HG02973 (cell line): ENCODE measurements at regions not wholly inside any gene's neighbourhood (a gene's known extent, or its start where the extent isn't known, plus 50 kb on each side); places are given as distances from the start of the nearest gene placed in this dataset.
A peak's percentile ranks its signal among the peaks of the same experiment; 100 is the strongest.
"Not testable (repeated sequence)": the region's sequence is repeated elsewhere in the genome, so short reads cannot be mapped to it uniquely, and the experiment has no call there.

Source experiments
- ATAC-seq: cut with Tn5 transposase; IDR thresholded peaks from one replicate; pipeline ENCODE4 v1.9.1; 2021; ENCODE audit warnings: moderate library complexity; ENCODE audit not compliant: unreplicated experiment

DNA sequence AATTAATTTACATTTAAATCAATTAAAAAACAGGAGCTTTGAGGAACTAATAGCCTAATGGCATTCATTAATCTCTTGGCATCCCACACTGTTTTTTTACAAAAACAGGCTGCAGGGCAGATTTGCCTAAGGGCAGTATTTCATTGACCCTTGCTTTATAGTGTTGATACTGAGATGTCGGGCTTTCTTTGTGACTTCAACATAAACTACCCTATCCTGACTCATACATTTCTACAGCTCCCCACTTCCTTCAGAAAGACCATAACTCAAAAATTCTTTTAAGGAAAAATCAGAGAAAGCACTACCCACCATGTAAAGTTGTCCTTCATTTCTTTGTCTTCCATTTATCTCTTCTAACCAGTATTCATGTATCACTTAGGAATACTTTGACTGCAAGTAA lies 92.2 kb upstream of the NT5E start:
- ATAC-seq, result no peak

DNA sequence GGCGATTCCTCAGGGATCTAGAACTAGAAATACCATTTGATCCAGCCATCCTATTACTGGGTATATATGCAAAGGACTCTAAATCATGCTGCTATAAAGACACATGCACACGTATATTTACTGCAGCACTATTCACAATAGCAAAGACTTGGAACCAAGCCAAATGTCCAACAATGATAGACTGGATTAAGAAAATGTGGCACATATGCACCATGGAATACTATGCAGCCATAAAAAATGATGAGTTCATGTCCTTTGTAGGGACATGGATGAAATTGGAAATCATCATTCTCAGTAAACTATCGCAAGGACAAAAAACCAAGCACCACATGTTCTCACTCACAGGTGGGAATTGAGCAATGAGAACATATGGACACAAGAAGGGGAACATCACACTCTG lies 93.1 kb upstream of the NT5E start:
- ATAC-seq, result not testable (repeated sequence)

DNA sequence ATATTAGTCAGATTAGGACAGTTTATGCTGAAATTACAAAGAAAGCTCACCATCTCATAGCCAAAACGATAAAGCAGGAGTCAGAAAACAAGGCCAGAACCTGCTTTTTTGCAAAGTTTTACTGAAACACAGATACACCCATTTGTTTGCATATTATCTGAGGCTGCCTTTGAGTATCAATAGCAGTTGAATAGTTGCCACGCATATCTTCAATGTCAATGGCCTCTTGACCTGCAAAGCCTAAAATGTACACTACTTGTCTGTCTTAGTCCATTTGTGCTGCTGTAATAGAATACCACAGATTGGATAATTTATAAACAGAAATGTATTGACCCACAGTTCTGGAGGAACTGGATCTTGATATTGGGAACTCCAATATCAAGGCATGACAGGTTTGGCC lies 94.1 kb upstream of the NT5E start:
- no peak for ATAC-seq

DNA sequence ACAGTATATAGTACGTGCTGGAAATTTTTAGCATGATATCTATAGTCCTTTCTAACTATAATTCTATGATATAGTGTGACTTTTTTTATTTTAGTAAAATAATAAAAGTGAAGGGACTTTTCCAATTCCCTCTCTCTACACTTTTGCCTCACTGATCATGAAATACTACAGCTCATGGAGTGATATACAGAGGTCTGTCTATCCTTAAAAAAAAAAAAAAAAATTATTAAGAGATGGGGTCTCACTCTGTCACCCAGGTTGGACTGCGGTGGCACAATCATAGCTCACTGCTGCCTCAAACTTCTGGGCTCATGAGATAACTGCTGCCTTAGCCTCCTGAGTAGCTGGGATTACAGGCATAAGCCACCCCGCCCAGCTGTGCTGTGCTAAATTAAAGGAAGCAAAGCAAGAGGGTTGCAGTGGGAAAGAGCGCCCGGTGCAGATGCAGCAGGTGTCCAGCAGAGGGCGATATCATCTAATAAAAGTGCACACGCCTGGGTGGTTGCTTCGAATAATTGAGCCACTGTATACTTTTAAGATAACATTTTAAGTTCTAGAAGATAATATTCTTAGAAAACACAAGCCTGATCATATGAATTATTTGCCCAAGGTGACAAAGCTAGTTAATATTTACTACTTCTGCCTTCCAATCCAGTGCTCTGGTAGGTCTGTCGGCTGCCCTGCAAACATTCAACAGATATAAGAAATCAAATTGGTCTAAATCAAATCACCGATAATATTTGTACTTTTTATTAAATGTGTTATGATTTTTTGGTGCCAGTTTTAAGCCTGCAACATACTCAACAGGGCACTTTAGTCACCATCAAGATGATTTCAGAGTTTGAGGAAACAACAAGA lies 94.9 kb upstream of the NT5E start:
- ATAC-seq, result peak; percentile 75

DNA sequence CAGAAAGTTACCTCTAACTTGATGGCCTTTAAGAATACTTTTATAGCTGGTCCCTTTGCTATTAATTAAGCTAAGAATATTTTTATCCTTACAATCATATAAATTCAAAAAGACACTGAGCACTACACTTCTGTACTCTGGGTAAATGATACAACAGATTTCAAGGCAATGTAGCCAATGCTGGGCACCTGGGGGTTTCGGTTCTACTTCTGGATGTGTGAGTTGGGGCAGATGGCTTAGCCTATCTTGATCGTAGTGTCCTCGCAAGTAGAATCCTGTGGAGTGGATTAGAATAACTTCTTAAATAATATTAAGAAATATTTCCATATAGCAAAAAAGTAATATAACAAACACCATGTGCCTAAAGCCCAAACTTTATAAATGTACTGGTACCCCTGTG lies 96.9 kb upstream of the NT5E start:
- ATAC-seq, result no peak

DNA sequence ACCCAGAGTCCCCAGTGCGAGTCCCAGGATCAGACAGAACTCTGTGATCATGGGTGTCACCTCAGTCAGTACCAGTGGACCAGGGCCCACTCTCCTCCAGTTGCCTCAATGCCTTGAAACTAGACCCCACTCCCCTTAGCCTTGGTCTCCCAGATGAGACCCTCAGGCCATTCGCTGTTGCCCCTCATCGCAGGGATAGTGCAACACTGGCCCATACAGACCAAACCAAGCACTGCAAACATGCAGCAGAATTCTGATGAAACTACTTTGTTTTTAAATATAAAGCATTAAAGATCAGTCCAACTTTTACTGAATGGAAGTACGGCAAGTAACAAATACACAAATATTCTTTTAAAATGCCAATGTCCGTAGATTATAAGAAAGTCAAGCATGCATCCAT lies 101.2 kb upstream of the NT5E start:
- ATAC-seq, result no peak

DNA sequence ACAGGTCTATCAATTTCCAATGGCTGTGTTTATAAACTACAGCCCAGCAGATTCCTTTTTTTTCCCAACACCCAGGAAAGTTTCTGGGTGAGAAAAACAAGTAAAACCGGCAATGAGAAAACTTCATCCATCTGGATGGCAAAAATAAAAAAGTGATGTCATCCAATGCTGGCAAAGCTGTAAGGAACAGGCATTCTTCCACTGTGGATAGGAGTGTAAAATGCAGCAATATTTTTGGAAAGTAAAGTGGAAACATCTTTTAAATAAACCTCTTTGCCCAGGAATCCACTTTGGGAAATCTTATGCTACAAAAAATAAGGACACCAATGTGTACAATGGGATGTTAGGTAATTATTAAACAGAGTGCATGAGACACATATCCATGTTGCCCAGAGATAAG lies 102.1 kb upstream of the NT5E start:
- no peak for ATAC-seq

DNA sequence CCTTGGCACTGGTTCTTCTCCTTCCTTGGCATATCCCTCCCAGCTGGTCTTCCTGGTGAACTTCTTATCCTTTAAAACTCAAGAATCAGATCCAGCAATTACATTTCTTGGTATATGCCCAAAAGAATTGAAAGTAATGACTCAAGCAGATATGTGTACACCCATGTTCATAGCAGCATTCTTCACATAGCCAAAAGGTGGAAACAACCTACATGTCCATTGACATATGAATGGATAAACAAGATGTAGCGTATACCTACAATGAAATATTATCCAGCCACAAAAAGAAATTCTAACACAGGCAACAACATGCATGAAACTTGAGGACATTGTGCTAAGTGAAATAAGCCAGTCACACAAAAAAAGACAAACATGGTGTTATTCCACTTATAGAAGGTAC lies 103.7 kb upstream of the NT5E start:
- no peak for ATAC-seq

DNA sequence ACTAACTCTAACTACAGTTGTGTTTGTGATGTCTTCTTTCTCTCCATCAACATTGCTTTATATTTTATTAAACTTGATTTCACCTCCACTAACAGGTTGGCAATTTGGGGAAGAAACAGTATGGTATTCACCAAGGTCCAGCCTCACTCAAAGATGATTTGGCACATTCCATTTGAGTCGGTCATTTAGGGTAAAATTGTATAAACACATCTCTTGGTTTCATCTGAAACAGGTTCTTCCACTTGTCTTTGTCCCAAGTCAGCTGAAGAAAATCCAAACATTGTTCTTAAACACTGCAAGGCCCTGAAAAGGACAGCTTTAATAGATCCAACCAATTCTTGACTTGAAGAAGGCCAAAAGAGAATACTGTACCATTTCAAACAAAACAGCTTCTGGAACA lies 104.9 kb upstream of the NT5E start:
- no peak for ATAC-seq

DNA sequence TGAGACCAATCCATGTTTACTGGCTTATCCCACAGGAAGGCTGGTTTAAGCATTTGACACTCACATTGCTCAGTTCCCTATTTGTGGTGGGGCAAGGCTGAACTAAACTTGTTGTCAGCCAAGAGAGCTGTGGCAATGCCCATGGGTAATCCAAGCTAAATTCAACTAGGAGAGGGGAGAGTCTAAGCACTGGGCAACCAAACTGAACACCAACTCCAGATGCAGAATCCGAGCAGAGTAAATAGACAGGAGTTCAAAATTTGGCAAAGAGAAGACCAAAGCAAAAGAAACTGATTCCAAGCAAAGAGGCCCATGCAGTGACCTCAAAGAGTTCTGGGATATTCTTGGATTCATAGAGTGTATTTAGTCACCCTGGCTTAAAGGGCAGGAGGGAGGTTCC lies 106.5 kb upstream of the NT5E start:
- ATAC-seq, result no peak

DNA sequence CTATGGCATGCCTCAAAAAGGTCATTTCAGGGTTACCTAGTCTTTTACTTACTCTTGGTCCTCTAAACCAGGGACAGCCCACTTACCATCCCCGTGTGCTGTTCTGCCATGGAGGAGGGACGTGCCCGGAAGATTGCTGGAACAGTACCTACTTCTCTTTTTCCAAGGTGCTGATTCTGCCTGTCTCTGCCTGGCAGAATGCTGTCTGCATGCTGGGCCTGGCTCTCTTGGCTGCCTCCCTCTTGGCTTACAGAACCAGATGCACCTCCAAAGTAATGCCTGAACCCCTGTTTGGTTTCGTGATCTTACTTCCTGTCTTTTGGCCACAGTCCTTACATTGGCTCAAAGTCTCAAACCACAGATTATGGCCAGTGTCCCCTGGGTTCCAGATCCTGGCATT lies 120.7 kb upstream of the NT5E start:
- ATAC-seq, result no peak

DNA sequence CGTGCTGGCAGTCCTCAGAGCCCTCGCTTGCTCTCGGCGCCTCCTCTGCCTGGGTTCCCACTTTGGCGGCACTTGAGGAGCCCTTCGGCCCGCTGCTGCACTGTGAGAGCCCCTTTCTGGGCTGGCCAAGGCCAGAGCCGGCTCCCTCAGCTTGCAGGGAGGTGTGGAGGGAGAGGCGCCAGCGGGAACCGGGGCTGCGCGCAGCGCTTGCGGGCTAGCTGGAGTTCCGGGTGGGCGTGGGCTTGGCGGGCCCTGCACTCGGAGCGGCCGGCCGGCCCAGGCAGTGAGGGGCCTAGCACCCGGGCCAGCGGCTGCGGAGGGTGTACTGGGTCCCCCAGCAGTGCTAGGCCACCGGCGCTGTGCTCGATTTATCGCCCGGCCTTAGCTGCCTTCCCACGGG lies 124.1 kb upstream of the NT5E start:
- not testable (repeated sequence) for ATAC-seq

DNA sequence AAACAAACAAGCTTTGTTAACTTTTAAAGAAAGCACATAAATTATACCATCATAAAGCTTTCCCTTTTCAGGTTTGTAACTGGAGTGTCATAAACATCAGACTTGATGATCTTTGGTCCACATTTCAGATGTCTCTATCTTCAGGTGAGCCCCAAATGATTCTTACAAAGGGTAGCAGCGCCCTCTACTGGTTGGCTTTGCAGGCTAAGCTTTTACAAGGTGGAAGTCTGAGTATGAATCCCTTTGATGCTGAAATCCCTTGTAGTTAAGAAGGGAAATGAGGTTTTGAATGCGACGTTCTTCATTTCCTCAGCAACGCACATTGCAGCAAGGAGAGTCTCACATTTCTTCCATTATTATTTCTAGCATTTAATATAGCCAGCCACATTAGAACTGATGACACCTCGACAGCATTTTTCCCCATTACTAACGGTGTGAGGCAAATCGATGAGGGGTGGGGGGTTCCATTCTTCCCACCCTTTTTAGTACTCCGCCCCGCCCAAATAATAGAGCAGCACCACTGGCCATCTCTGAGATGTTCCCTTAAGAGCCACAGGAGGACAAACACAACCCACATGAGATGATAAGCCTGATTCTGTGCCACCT lies 126.3 kb upstream of the NT5E start:
- ATAC-seq, result peak; percentile 87

DNA sequence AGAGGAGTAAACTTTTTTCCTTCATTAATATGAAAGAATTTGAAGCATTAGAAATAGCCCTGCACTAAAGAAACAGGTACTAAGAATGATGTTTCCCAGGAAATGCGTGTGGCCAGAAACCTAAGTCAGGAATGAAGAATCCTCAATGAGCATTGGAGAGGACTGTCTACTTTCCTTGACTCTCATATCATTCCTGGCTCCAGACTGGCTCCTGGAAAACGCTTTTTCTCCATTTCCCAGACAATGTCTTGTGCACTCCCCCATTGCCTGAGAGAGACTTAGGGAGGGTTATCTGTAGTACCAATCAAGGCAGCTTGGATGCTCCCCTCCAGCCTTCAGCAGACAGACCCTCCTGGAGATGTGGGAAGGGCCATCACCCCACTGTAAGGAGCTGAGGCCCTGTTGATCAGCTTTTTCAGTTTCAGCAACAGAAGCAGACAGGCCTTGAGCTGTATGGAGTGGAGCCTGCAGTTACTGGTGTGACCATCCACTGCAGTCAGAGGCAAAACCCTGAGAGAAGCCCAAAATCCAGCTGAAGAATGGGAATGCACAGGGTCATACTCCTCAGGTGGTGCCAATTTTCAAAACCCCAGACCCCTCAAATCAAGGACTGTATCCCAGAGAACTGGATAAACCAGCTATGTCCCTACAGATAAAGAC lies 127.3 kb upstream of the NT5E start:
- no peak for ATAC-seq

DNA sequence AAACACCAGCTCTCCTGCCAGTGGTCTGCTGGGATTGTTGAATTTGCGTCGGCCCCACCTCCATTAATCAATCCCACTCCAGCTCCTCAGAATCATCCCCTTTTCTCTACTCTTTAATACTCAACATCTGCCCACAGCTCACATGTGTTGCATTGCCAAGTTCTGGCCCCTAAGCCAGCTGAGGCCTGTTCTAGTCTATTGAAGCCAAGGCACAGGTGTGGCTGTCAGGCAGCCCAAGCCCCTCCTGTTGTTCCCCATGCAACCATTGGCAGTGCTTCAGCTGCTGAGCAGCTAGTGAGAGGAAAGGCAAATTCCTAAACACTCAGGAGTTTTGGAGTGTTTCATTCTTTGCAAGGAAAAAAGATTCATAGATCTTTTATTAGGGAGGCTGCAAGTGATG lies 128.0 kb upstream of the NT5E start:
- no peak for ATAC-seq

DNA sequence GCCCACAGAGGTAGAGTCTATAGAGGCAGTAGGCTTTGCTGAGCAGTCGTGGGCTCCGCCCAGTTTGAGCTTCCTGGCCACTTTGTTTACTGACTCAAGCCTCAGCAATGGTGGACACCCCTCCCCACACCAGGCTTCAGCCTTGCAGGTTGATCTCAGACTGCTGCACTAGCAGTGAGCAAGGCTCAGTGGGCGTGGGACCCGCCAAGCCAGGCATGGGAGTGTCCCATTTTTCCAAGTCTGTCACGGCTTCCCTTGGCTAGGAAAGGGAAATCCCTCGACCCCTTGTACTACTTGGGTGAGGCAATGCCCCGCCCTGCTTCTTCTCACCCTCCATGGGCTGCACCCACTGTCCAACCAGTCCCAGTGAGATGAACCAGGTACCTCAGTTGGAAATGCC lies 135.3 kb upstream of the NT5E start:
- no peak for ATAC-seq

DNA sequence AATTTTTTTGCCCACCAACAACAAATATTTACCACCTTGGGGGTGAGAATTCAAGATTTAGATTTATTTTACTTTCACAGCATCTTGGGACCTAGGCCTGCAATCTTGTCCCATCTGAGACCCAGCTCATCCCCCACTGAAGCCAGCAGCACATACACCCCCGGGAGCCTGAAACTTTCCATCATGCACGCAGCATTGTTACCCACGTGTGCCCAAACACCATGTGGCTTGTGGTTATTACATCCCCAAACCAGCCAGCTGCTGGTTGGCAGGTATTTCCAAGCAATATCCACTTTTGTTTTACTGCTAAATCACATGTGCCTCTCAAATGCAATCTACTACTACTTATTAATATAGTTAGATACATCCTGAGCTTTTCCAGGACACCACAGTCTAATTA lies 149.3 kb upstream of the NT5E start:
- no peak for ATAC-seq

DNA sequence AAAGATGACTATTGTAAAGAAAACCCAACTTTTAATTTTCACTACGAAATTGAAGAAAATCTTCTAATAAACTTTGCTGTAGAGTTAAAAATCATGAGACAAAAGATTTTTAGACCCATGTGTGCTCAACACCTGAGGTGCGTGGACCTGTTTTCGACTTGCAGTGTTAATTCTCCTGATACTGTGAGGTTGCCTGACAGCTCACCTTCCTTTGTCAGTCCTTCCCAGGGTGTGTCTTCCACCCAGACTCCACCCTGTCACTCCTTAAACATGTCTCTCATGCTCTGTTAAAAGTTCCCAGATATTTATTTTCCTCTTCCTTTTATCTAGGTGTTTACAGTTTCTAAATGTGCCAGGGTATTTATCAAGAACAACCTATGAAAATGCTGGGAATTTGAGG lies 151.3 kb upstream of the NT5E start:
- ATAC-seq, result no peak

DNA sequence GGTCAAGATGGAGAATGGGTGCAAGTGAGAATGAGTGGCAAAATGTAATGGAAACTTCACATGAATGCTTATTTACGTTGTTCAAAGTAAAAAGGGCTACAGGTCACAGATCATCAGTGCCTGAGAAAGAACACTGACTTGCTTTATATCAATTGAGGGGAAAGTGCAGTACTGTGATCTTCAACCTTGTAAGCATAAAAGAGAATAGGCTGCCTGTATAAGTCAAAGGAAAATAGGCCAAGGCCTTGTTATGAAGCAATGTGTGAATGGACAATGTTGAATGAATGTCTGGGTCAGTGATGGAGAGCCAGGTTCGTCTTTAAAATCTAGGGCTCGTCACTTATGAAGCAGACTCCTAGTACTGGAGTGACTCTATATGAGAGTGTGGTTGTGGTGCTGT lies 158.6 kb upstream of the NT5E start:
- no peak for ATAC-seq

DNA sequence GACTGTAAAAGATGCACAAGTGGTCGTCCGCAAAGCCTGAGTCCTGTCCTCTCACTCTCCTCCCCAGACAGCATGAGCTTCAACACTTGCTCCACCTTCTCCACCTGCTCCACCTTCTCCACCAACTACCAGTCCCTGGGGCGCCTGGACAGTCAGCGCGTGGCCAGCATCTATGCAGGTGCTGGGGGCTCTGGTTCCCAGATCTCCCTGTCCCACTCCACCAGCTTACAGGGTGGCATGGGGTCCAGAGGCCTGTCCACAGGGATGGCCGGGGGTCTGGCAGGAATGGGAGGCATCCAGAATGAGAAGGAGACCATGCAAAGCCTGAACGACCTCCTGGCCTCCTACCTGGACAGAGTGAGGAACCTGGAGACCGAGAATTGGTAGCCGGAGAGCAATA lies 162.2 kb upstream of the NT5E start:
- ATAC-seq, result no peak

DNA sequence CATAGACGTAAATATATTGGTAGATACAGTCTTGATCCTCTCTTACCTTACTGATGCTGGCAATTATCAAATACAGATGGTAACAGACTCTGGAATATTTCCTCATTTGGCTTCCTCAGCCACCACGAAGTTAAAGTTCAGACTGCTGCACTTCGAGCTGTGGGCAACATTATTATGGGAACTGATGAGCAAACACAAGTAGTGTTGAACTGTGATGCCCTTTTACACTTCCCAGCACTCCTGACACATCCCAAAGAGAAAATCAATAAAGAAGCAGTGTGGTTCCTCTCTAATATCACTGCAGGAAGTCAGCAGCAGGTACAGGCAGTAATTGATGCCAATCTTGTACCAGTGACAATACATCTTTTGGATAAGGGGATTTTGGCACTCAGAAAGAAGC lies 162.7 kb upstream of the NT5E start:
- no peak for ATAC-seq

DNA sequence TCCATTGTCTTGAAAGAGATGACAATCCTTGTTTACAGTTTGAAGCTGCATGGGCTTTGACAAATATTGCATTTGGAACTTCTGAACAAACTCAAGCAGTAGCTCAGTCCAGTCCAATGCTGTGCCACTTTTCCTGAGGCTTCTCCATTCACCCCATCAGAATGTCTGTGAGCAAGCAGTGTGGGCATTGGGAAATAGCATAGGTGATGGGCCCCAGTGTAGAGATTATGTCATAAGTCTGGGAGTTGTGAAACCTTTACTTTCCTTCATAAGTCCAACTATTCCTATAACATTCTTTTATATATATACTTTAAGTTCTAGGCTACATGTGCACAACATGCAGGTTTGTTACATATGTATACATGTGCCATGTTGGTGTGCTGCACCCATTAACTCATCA lies 163.4 kb upstream of the NT5E start:
- not testable (repeated sequence) for ATAC-seq
